ENCODE measurements at regions not wholly inside any gene's neighbourhood (a gene's known extent, or its start where the extent isn't known, plus 50 kb on each side); places are given as distances from the start of the nearest gene placed in this dataset.

DNA sequence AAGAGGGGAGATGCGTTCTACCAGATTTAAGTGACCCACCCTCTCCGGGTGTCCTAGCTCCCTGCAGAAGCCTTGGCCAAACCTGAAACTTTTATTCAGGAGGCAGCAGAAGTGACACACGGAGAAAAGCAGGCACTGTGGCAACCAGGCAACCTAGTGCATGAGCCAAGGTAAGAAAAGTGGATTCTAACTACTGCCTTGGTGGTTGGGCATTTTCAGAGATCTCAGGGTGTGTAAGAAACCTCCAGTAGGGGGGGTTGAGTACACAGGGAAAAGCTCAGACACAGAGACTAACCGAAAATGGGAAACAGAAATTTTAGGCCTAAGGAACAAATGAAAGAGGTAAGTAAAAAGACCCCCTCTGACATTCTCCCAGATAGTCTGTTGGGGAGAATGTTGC lies 645.7 kb downstream of the ANKRD7 start:
- Histone ChIP-seq H3K4me3 (replicated peaks; ENCODE audit: insufficient read depth, low read length) (no peak overlapping the region), H3K27ac (replicated peaks) (no peak overlapping the region), H3K27me3 (ENCODE audit: insufficient read depth, poor library complexity, severe bottlenecking) (no peaks in the 10 kb centered on the region)
- TF ChIP-seq GABPA (IDR thresholded peaks at IDR 0.05; ENCODE audit: low read depth), result no peak
- TF ChIP-seq, protein P1, sequence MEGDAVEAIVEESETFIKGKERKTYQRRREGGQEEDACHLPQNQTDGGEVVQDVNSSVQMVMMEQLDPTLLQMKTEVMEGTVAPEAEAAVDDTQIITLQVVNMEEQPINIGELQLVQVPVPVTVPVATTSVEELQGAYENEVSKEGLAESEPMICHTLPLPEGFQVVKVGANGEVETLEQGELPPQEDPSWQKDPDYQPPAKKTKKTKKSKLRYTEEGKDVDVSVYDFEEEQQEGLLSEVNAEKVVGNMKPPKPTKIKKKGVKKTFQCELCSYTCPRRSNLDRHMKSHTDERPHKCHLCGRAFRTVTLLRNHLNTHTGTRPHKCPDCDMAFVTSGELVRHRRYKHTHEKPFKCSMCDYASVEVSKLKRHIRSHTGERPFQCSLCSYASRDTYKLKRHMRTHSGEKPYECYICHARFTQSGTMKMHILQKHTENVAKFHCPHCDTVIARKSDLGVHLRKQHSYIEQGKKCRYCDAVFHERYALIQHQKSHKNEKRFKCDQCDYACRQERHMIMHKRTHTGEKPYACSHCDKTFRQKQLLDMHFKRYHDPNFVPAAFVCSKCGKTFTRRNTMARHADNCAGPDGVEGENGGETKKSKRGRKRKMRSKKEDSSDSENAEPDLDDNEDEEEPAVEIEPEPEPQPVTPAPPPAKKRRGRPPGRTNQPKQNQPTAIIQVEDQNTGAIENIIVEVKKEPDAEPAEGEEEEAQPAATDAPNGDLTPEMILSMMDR (IDR thresholded peaks at IDR 0.05; ENCODE audit: insufficient read depth, low read length), result no peak
- TF ChIP-seq POLR2AphosphoS5 (IDR thresholded peaks at IDR 0.05; ENCODE audit: low read depth), result no peak
- TF ChIP-seq SPI1 (IDR thresholded peaks at IDR 0.05; ENCODE audit: borderline replicate concordance, low read depth), result no peak
- TF ChIP-seq, protein P2, sequence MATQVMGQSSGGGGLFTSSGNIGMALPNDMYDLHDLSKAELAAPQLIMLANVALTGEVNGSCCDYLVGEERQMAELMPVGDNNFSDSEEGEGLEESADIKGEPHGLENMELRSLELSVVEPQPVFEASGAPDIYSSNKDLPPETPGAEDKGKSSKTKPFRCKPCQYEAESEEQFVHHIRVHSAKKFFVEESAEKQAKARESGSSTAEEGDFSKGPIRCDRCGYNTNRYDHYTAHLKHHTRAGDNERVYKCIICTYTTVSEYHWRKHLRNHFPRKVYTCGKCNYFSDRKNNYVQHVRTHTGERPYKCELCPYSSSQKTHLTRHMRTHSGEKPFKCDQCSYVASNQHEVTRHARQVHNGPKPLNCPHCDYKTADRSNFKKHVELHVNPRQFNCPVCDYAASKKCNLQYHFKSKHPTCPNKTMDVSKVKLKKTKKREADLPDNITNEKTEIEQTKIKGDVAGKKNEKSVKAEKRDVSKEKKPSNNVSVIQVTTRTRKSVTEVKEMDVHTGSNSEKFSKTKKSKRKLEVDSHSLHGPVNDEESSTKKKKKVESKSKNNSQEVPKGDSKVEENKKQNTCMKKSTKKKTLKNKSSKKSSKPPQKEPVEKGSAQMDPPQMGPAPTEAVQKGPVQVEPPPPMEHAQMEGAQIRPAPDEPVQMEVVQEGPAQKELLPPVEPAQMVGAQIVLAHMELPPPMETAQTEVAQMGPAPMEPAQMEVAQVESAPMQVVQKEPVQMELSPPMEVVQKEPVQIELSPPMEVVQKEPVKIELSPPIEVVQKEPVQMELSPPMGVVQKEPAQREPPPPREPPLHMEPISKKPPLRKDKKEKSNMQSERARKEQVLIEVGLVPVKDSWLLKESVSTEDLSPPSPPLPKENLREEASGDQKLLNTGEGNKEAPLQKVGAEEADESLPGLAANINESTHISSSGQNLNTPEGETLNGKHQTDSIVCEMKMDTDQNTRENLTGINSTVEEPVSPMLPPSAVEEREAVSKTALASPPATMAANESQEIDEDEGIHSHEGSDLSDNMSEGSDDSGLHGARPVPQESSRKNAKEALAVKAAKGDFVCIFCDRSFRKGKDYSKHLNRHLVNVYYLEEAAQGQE (IDR thresholded peaks at IDR 0.05; ENCODE audit: insufficient replicate concordance, low read depth), result no peak
- peak in 1 of 2 experiments; percentile 16 for DNase-seq (ENCODE audit: low read depth in 1 of 2, low spot score in 1 of 2)

DNA sequence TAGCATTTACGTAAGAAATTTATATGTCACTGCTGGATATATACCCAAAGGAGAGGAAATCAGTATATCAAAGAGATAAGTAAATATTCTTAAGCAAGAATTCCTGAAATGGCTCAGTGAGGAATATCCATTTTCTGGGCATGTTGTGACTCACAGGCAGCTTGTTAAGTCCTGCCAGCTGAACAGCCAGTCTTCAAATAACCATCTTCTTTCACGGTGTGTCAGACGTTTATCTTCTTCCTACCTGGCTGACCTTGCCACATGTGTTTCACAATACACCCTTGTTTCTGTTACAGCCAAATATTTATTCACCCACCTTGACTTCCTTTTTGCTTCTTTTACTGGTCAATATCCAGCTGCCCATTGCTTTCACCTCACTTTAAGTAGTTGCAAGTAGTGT lies 648.1 kb downstream of the ANKRD7 start:
- no peak for DNase-seq (ENCODE audit: low read depth in 1 of 2, low spot score in 1 of 2)
- no peaks in the 10 kb centered on the region for H3K27me3 ChIP-seq (ENCODE audit: insufficient read depth, poor library complexity, severe bottlenecking)
- TF ChIP-seq POLR2AphosphoS5 (IDR thresholded peaks at IDR 0.05; ENCODE audit: low read depth) (no peak), SPI1 (IDR thresholded peaks at IDR 0.05; ENCODE audit: borderline replicate concordance, low read depth) (no peak), GABPA (IDR thresholded peaks at IDR 0.05; ENCODE audit: low read depth) (no peak)
- TF ChIP-seq, protein P1 (IDR thresholded peaks at IDR 0.05; ENCODE audit: insufficient read depth, low read length), result no peak
- TF ChIP-seq, protein P2 (IDR thresholded peaks at IDR 0.05; ENCODE audit: insufficient replicate concordance, low read depth), result no peak
- H3K4me3 ChIP-seq (replicated peaks; ENCODE audit: insufficient read depth, low read length), result no peak overlapping the region
- H3K27ac ChIP-seq (replicated peaks), result no peak overlapping the region

DNA sequence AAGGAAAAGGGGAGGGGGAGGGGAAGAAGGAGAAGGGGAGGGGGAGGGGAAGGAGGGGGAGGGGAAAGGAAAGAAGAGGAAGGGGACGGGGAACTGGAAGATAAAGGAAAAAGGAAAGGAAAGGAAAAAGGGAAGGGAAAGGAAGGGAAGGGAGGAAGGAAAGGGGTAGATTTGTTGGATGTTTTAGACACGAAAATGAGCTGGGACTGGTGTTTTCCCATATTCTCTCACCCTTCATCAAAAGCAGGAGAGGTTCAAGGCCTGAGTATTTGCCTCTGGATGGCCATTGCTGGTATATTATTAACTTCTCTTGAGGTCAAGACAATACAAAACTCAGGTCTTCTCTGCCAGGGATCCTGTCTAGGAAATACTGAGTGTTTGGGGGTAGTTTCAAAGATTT lies 652.7 kb downstream of the ANKRD7 start:
- H3K27me3 ChIP-seq (ENCODE audit: insufficient read depth, poor library complexity, severe bottlenecking), result no peaks in the 10 kb centered on the region
- no peak overlapping the region for H3K27ac ChIP-seq (replicated peaks)
- DNase-seq (ENCODE audit: low read depth in 1 of 2, low spot score in 1 of 2), result no peak
- TF ChIP-seq, protein P2 (IDR thresholded peaks at IDR 0.05; ENCODE audit: insufficient replicate concordance, low read depth), result no peak
- TF ChIP-seq SPI1 (IDR thresholded peaks at IDR 0.05; ENCODE audit: borderline replicate concordance, low read depth) (no peak), POLR2AphosphoS5 (IDR thresholded peaks at IDR 0.05; ENCODE audit: low read depth) (no peak), GABPA (IDR thresholded peaks at IDR 0.05; ENCODE audit: low read depth) (no peak)
- TF ChIP-seq, protein P1 (IDR thresholded peaks at IDR 0.05; ENCODE audit: insufficient read depth, low read length), result no peak
- H3K4me3 ChIP-seq (replicated peaks; ENCODE audit: insufficient read depth, low read length), result no peak overlapping the region
